T-helper 9 cell (primary cell): ENCODE measurements at regions not wholly inside any gene's neighbourhood (a gene's known extent, or its start where the extent isn't known, plus 50 kb on each side); places are given as distances from the start of the nearest gene placed in this dataset.

Experiments
- DNase-seq: peaks from one replicate; pipeline ENCODE4 v3.0.0-alpha.2; 2020

GRCh38 chr10:43863859-43864591, 215.3 kb upstream of the ZNF32 start:
- DNase-seq: no peak

- DNase-seq: no peak
Observed at GRCh38 chr10:43863270-43863669, 214.6 kb upstream of the ZNF32 start.

GRCh38 chr10:43862756-43863155, 214.1 kb upstream of the ZNF32 start:
- no peak for DNase-seq

GRCh38 chr10:43861966-43862751, 213.5 kb upstream of the ZNF32 start:
- no peak for DNase-seq

- no peak for DNase-seq
Observed at GRCh38 chr10:43859016-43859525, 210.4 kb upstream of the ZNF32 start.

GRCh38 chr10:43857931-43858315, 209.2 kb upstream of the ZNF32 start:
- DNase-seq: no peak

- no peak for DNase-seq
Observed at GRCh38 chr10:43857206-43857930, 208.7 kb upstream of the ZNF32 start.

- no peak for DNase-seq
Observed at GRCh38 chr10:43856299-43856698, 207.6 kb upstream of the ZNF32 start.

GRCh38 chr10:43855667-43856210, 207.1 kb upstream of the ZNF32 start:
- no peak for DNase-seq

GRCh38 chr10:43854007-43854406, 205.3 kb upstream of the ZNF32 start:
- no peak for DNase-seq

- no peak for DNase-seq
Observed at GRCh38 chr10:43853369-43853768, 204.7 kb upstream of the ZNF32 start.

GRCh38 chr10:43852644-43853214, 204.0 kb upstream of the ZNF32 start:
- DNase-seq: no peak

GRCh38 chr10:43852149-43852548, 203.5 kb upstream of the ZNF32 start:
- DNase-seq: no peak

- no peak for DNase-seq
Observed at GRCh38 chr10:43851030-43851429, 202.3 kb upstream of the ZNF32 start.

- DNase-seq: no peak
Observed at GRCh38 chr10:43849551-43849950, 200.9 kb upstream of the ZNF32 start.

- DNase-seq: no peak
Observed at GRCh38 chr10:43846968-43847367, 198.3 kb upstream of the ZNF32 start.

- peak; percentile 16 for DNase-seq
Observed at GRCh38 chr10:43846187-43846680, 197.6 kb upstream of the ZNF32 start.

GRCh38 chr10:43845121-43845520, 196.4 kb upstream of the ZNF32 start:
- DNase-seq: no peak

GRCh38 chr10:43844221-43844620, 195.5 kb upstream of the ZNF32 start:
- DNase-seq: no peak

- no peak for DNase-seq
Observed at GRCh38 chr10:43843321-43844101, 194.8 kb upstream of the ZNF32 start.

- no peak for DNase-seq
Observed at GRCh38 chr10:43842496-43842895, 193.8 kb upstream of the ZNF32 start.

- no peak for DNase-seq
Observed at GRCh38 chr10:43842072-43842471, 193.4 kb upstream of the ZNF32 start.
